Calu3 (cell line): ENCODE measurements at regions not wholly inside any gene's neighbourhood (a gene's known extent, or its start where the extent isn't known, plus 50 kb on each side); places are given as distances from the start of the nearest gene placed in this dataset.

Source experiments
- BruUV-seq: library from RNA; stranded (reverse); fragments of 400-500 nt; replicated peaks from 2 replicates; lab custom pipeline; 2021; lab: Mats Ljungman, UMichigan
- CTCF ChIA-PET: fragments of 300-600 bp; sonication (Branson Sonifier 250); formaldehyde crosslinking; loops from one replicate; lab custom pipeline; 2022; ENCODE audit warnings: antibody characterized with exemption; lab: Charles Lee
- DNase-seq: peaks from one replicate; pipeline ENCODE4 v3.0.0; 2022
- H3K27ac Mint-ChIP-seq: one replicate; pipeline ENCODE4 v1.8.0; 2022; ENCODE audit warnings: mixed read lengths; ENCODE audit not compliant: unreplicated experiment
- H3K27me3 Mint-ChIP-seq: one replicate; pipeline ENCODE4 v1.8.0; 2022; ENCODE audit warnings: mixed read lengths; ENCODE audit not compliant: unreplicated experiment
- H3K36me3 Mint-ChIP-seq: one replicate; pipeline ENCODE4 v1.8.0; 2022; ENCODE audit warnings: mild to moderate bottlenecking, moderate library complexity, mixed read lengths; ENCODE audit not compliant: insufficient read depth, unreplicated experiment
- H3K4me1 Mint-ChIP-seq: one replicate; pipeline ENCODE4 v1.8.0; 2022; ENCODE audit warnings: mild to moderate bottlenecking, low read depth, mixed read lengths; ENCODE audit not compliant: unreplicated experiment
- H3K4me3 Mint-ChIP-seq: one replicate; pipeline ENCODE4 v1.8.0; 2022; ENCODE audit warnings: mild to moderate bottlenecking, low read depth, moderate library complexity, mixed read lengths; ENCODE audit not compliant: unreplicated experiment
- H3K9me3 Mint-ChIP-seq: one replicate; pipeline ENCODE4 v1.8.0; 2022; ENCODE audit warnings: low read depth, mixed read lengths; ENCODE audit not compliant: unreplicated experiment
- CTCF ChIP-seq: fragments of 200-600 bp; IDR thresholded peaks from one replicate; pipeline ENCODE4 v1.8.0; 2022; ENCODE audit warnings: antibody characterized with exemption; ENCODE audit not compliant: unreplicated experiment
- intact Hi-C: fragments of 100-400 bp; cut with micrococcal nuclease; formaldehyde crosslinking; loops from one replicate; pipeline ENCODE4 v1.10.0; 2022; ENCODE audit not compliant: unreplicated experiment

DNA sequence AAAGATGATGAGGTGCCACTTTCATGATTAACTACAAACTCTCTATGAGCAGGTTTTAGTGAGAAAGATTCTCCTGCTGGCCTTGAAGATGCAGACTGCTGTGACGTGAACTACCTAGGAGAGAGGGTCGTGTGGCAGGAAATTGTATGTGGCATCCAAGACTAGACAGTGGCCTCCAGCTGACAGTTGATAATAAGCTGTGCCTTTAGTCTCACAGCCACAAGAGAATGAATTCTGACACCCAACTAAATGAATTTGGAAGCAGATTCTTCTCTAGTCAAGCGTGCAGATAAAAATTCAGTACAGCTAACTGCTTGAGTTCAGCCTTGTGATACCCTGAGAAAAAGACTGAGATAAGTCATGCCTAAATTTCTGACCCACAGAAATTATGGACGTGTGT, 169.0 kb upstream of the COL3A1 start:
- no peak overlapping the region for H3K27ac Mint-ChIP-seq
- no peak for TF ChIP-seq CTCF
- peaks cover 6% of the 10 kb centered on the region for H3K9me3 Mint-ChIP-seq
- intact Hi-C loops = no loop called here
- H3K4me3 Mint-ChIP-seq = no peak overlapping the region
- no peaks in the 10 kb centered on the region for H3K27me3 Mint-ChIP-seq
- H3K4me1 Mint-ChIP-seq = no peaks in the 10 kb centered on the region
- BruUV-seq = no TSS peak
- no peak for DNase-seq
- CTCF ChIA-PET = no interaction called here
- H3K36me3 Mint-ChIP-seq = no peaks in the 10 kb centered on the region

DNA sequence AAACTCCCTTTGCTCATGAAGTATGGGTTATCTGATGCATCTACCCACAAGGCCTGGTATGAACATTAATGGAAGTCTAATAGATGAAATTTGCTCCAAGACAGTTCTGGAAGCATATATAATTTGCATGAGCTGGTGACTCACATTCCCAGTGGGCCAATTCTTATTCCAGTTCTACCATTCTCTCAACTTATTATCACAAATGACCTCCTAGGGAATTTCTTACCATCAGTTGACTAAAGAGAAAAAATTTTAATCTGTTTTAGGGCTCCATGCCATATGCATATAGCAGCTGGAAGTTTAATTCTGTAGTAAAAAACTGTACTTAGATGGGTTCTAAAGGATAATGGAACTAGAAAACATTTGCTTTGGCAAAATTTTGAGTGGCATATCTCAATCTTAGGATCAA, 165.2 kb upstream of the COL3A1 start:
- Mint-ChIP-seq H3K4me1 (no peaks in the 10 kb centered on the region), H3K36me3 (no peaks in the 10 kb centered on the region), H3K27ac (no peak overlapping the region), H3K9me3 (no peaks in the 10 kb centered on the region), H3K4me3 (no peak overlapping the region), H3K27me3 (no peaks in the 10 kb centered on the region)
- intact Hi-C loops = no loop called here
- TF ChIP-seq CTCF = no peak
- DNase-seq = no peak
- CTCF ChIA-PET = no interaction called here
- no TSS peak for BruUV-seq

- H3K4me1 Mint-ChIP-seq = no peaks in the 10 kb centered on the region
- TF ChIP-seq CTCF = no peak
- no peaks in the 10 kb centered on the region for H3K36me3 Mint-ChIP-seq
Observed at GRCh38 chr2:188810586-188810985, 163.6 kb upstream of the COL3A1 start.

DNA sequence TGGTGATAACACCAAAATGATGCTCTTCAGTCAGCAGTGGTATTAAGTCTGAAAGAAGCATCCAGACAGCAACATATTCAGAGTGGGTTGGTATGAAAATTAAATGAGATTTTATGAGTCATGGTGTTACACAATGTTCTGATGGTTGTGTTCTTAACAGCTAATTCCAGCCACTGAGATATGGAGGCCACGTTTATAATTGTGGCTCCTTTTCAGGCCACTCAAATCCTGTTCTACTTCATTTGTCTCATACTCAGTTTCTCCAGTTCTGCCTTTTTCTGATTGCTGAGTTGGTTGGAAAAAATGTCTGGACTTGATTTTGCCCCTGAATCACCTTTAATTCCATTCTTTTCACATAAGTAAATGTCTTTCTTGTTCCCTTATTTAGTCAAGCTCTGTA, 162.7 kb upstream of the COL3A1 start:
- H3K9me3 Mint-ChIP-seq = no peaks in the 10 kb centered on the region

More at GRCh38 chr2:188810586-188810985, 163.6 kb upstream of the COL3A1 start:
- CTCF ChIA-PET = no interaction called here
- H3K27me3 Mint-ChIP-seq = no peaks in the 10 kb centered on the region
- no peak for DNase-seq
- H3K9me3 Mint-ChIP-seq = no peaks in the 10 kb centered on the region
- intact Hi-C loops = no loop called here
- no peak overlapping the region for H3K4me3 Mint-ChIP-seq
- H3K27ac Mint-ChIP-seq = no peak overlapping the region
- no TSS peak for BruUV-seq

More for the DNA sequence above, 162.7 kb upstream of the COL3A1 start:
- Mint-ChIP-seq H3K27me3 (no peaks in the 10 kb centered on the region), H3K36me3 (no peaks in the 10 kb centered on the region), H3K27ac (no peak overlapping the region), H3K4me1 (no peaks in the 10 kb centered on the region), H3K4me3 (no peak overlapping the region)
- no peak for DNase-seq
- CTCF ChIA-PET = no interaction called here
- BruUV-seq = no TSS peak
- intact Hi-C loops = no loop called here
- no peak for TF ChIP-seq CTCF
